Breast epithelium (tissue), 3 donors: ENCODE measurements at regions not wholly inside any gene's neighbourhood (a gene's known extent, or its start where the extent isn't known, plus 50 kb on each side); places are given as distances from the start of the nearest gene placed in this dataset.

Experiments
- POLR2AphosphoS5 ChIP-seq, 3 donors: sonication (generic); formaldehyde crosslinking; IDR thresholded peaks; one replicate each; pipeline ENCODE4 v1.6.1; 2017; ENCODE audit warnings: antibody characterized with exemption in 3 of 3
- TF ChIP-seq, protein P1 (sequence below), 3 donors: fragments of 450-650 bp; IDR thresholded peaks; one replicate each; pipeline ENCODE4 v1.5.1; 2016 to 2017; ENCODE audit warnings: antibody characterized with exemption in 3 of 3, mild to moderate bottlenecking in 3 of 3, moderate library complexity in 3 of 3

DNA sequence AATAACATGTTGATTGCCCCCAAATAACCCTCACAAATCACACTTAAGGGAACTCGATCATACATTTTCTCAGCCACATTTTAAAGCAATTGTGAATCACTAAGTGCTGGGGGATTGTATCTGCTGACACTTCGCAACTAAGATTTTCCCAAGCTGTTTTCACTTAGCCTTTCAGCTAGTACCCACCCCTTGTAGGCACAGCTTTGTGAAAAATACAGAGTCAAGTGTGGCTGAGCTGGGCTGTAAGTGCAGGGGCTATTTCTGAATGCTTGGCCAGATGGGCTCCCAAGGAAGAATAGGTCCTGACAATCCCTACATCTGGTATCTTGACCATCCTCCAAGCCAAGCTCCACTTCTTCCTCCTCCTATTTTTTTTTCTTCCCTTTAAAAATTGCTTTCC lies 289.2 kb upstream of the NMUR2 start:
- TF ChIP-seq, protein P1, sequence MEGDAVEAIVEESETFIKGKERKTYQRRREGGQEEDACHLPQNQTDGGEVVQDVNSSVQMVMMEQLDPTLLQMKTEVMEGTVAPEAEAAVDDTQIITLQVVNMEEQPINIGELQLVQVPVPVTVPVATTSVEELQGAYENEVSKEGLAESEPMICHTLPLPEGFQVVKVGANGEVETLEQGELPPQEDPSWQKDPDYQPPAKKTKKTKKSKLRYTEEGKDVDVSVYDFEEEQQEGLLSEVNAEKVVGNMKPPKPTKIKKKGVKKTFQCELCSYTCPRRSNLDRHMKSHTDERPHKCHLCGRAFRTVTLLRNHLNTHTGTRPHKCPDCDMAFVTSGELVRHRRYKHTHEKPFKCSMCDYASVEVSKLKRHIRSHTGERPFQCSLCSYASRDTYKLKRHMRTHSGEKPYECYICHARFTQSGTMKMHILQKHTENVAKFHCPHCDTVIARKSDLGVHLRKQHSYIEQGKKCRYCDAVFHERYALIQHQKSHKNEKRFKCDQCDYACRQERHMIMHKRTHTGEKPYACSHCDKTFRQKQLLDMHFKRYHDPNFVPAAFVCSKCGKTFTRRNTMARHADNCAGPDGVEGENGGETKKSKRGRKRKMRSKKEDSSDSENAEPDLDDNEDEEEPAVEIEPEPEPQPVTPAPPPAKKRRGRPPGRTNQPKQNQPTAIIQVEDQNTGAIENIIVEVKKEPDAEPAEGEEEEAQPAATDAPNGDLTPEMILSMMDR (IDR thresholded peaks at IDR 0.05) = no peak
- TF ChIP-seq POLR2AphosphoS5 (IDR thresholded peaks at IDR 0.05) = no peak
